ENCODE measurements at regions not wholly inside any gene's neighbourhood (a gene's known extent, or its start where the extent isn't known, plus 50 kb on each side); places are given as distances from the start of the nearest gene placed in this dataset.
"Not testable (repeated sequence)": the region's sequence is repeated elsewhere in the genome, so short reads cannot be mapped to it uniquely, and the experiment has no call there.

- DNase-seq = no peak
Measured at GRCh38 chr7:142523821-142524460, 225.3 kb upstream of the PRSS1 start.

- DNase-seq = no peak
Measured at GRCh38 chr7:142522735-142523134, 226.5 kb upstream of the PRSS1 start.

GRCh38 chr7:142520885-142521284 lies 228.4 kb upstream of the PRSS1 start:
- not testable (repeated sequence) for DNase-seq

GRCh38 chr7:142520455-142520854 lies 228.8 kb upstream of the PRSS1 start:
- not testable (repeated sequence) for DNase-seq

DNA sequence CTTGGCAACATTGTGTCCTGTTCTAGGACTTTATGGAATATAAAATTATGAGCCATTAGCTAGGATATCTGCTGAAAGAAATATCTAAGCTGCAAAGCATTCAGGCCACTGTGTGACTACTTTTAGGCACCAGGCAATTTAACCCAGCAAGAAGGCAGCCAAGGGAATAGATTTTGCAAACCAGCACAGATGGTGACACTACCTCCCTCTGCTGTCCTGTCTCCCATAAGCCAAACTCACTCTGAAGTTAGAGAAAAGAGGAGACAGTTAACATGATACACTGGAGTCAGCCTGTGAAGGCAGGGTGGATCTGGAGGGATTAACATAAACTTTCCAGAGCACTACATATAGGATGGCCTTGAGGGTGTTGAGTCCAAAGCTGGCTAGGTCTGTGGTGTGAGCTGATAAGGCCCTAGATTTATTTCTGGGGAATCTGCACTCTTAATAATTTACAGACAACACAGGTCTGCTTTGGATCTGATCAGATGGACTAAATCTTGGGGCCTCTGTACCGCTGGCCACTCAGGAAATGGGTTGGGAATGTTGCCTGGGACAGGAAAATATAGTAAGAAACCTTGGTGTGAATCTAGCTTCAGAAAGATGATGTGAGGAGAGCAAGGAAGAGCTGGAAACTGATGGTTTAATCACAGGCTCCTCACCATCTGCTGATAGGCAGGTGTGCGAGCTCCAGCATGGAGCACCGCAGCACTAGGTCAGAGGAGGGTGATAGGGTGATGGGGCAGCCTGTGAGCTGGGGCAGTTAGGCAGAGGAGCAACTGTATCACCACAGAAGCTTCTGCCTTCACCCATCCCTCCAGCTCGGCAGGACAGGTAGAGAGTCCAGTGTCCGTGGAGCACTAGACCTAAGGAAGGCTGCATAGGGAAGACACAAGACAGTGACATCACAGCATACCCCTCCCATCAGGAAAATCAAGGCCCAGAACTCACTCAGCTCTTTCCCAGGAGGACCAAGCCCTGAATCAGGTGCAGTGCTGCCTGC lies 229.9 kb upstream of the PRSS1 start:
- no peak for DNase-seq

GRCh38 chr7:142516038-142516501 lies 233.2 kb upstream of the PRSS1 start:
- DNase-seq = no peak

DNA sequence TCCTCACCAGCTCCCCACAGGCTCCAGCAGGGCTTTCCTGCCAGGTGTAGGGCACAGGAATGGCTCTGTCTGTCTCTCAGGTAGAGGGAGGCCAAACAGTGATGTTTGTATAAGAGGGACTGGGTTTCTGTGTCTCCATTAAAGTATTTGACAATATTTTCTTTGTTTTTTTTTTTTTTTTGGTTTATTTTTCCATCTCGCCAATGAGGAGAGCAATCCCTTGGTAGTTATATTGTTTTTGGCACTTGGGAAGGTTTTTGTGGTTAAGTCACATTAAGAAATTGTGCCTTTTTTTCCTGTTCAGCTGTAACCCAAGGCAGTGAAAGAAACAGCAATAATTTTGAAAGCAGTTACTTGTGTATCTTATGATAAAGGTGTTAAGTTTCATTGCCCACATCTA lies 234.6 kb upstream of the PRSS1 start:
- not testable (repeated sequence) for DNase-seq

GRCh38 chr7:142513178-142513955 lies 235.9 kb upstream of the PRSS1 start:
- DNase-seq = no peak

GRCh38 chr7:142511801-142512200 lies 237.5 kb upstream of the PRSS1 start:
- DNase-seq = no peak

DNA sequence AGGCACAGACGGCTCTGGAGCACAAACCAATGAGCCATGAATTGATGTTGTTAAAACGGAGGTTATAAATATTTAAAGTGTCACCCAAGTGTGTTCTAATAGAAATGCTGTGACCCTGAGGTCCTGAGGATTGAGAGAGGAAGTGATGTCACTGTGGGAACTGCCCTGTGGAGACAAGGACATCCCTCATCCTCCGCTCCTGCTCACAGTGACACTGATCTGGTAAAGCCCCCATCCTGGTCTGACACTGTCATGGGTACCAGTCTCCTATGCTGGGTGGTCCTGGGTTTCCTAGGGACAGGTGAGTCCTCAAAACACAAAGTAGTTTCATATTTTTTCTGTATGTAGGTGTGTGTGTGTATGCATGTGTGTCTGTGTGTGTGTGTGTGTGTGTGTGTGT lies 237.9 kb upstream of the PRSS1 start:
- DNase-seq = no peak

DNA sequence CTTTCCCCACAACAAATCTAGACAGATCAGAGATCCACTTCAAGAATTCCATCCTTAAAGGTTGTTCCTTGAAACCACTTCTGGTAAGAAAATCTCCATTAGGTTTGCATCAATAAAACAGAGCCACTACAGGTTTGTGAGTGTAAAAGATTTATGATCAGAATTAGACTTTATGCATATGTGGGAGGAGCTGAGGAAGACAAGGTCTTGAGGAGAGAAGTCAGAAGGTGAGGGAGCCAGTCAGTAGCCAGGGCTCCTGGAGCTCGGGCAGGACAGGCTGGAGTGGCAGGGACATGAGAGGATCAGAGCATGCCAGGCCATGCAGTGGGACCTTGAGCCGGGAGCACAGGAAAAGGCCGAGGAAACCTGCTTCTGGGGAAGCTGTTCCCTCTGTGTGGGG lies 240.0 kb upstream of the PRSS1 start:
- not testable (repeated sequence) for DNase-seq

GRCh38 chr7:142508251-142508650 lies 241.0 kb upstream of the PRSS1 start:
- DNase-seq = no peak

DNA sequence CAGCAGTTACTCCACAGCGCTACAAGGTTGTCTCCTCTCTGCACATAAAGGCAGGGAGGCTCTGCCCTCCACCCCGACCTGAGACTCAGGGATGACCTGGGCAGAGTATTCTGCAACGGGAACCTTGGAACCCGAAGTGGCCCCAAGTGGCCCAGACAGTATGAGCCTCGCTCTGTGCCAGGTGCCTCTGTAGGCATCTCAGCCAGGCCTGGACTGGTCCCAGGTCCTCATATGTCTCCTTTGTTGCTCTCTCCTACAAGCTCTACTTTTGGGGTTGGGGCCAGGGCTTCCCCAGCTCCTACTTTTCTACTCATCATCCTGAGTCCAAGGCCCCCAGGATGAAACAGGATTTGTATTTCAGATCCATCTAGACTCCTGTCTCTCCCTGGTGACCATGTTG lies 241.5 kb upstream of the PRSS1 start:
- no peak for DNase-seq

- not testable (repeated sequence) for DNase-seq
Measured at GRCh38 chr7:142507066-142507465, 242.2 kb upstream of the PRSS1 start.

DNA sequence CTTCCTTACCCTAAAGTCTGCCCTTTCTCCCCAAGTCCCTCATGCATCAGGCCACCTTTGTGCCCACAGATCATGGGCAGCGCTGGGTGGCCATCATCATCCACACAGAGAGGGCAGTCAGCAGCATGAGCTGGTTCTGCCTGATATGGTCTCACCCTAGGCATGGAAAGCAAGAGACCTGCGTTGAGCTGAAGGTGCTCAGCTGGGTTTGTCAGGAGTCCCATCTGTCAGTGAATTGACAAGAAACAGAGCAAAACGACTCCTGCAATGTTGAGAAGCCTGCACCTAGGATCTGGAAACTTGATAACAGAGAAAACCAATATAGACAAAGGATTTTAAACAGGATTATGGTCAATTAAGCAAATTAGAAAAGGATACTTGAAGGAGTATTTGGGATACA lies 242.7 kb upstream of the PRSS1 start:
- no peak for DNase-seq

- DNase-seq = not testable (repeated sequence)
Measured at GRCh38 chr7:142503949-142504348, 245.3 kb upstream of the PRSS1 start.

DNA sequence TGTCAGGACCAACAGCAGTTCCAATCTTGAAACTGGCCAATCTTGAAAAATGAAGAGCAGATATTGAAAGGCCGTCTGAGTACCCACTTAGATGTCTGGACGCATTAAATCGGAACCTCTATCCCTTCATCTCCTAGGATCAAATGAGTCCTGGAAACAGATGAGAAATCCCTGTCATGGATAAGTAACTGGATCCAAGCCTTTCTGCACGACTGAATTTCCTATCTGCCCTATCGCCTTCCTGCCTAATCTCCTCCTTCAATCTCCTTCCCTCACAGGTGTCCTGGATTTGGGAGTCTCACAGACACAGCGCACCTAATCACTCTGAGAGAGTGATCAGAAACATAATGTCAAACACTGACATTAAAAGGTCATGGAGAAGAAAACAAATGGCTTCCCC lies 245.2 kb upstream of the PRSS58 start:
- DNase-seq = no peak

DNA sequence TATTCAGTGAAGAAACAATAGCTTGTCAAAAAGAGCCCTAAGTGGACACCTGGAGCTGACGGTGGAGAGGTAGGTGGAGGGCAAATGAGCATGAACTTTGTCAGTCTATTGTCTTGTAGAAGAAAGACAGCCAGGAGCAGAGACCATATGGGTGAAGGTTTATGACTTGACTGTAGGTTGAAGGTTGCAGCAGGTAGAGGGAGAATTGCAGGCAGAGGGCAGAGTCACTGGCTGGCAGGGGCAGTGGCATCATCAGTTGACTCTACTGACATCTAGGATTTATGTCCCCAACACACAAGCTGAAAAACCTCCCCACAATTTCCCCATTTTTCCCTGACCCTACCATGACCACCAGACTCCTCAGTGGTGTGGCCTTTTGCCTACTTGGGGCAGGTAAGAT lies 243.6 kb upstream of the PRSS58 start:
- DNase-seq = no peak

DNA sequence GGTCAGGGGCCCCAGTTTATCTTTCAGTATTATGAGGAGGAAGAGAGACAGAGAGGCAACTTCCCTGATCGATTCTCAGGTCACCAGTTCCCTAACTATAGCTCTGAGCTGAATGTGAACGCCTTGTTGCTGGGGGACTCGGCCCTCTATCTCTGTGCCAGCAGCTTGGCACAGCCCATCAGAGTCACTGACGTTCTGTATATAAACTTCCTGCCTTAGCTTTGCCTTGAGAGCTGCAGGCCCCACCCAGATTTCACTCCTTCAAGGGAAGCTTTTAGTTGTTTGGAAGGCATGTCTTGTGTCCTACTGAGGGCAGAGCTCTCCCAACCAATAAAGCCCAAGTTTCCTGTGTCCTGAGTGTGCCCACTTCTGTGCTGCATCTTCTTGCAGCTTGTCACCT lies 242.5 kb upstream of the PRSS58 start:
- DNase-seq = no peak

GRCh38 chr7:142499635-142500034 lies 241.8 kb upstream of the PRSS58 start:
- no peak for DNase-seq

DNA sequence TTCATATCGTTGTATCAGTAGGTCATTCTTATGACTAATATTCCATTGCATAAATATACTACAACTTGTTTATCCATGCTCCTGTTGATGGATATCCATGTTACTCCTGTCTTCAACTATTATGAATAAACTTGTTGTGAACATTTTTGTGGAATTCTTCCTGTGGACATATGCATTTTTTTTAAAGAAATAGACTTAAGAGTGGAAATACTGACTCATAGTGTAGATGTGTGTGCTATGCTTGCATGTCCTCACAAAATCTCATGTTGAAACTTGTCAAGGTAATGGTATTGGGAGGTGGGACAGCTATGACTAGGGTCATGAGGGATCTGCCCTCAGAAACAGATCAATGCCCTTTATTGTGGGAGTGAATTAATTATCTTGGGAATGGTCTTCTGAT lies 240.5 kb upstream of the PRSS58 start:
- DNase-seq = no peak

- no peak for DNase-seq
Measured at GRCh38 chr7:142496545-142496991, 238.7 kb upstream of the PRSS58 start.

GRCh38 chr7:142495879-142496278 lies 238.0 kb upstream of the PRSS58 start:
- DNase-seq = not testable (repeated sequence)

Measured in NK-92 treated with Interleukin-12 subunit alpha and Interleukin-12 subunit beta, amount 100 ng/mL, for 24 hours (cell line).